ENCODE measurements at regions not wholly inside any gene's neighbourhood (a gene's known extent, or its start where the extent isn't known, plus 50 kb on each side); places are given as distances from the start of the nearest gene placed in this dataset.
"Not testable (repeated sequence)": the region's sequence is repeated elsewhere in the genome, so short reads cannot be mapped to it uniquely, and the experiment has no call there.

DNA sequence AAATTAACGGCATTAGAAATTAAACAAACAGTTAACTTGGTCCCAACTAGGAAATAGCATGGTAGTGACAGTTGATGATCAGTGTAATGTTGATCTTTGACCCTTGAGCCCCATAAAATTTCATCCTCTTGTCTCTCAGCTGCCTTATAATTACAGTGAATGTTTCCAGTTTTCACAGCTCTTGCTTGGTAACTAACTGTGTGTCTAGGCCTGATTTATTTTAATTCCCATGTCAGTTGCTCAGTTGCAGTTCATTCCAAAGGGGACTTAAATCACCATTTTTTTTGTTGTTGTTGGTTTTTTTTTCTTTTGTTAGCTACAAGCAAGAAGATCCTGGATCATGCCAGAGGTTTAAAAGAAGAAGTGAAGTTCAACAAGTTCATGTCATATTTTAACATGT is 1883.7 kb upstream of the FLRT2 start:
- no peak for FAIRE-seq
- no peak for DNase-seq (ENCODE audit: insufficient read length, low spot score)
- TF ChIP-seq POLR2A (IDR thresholded peaks at IDR 0.05; ENCODE audit: low read depth, low read length): no peak

DNA sequence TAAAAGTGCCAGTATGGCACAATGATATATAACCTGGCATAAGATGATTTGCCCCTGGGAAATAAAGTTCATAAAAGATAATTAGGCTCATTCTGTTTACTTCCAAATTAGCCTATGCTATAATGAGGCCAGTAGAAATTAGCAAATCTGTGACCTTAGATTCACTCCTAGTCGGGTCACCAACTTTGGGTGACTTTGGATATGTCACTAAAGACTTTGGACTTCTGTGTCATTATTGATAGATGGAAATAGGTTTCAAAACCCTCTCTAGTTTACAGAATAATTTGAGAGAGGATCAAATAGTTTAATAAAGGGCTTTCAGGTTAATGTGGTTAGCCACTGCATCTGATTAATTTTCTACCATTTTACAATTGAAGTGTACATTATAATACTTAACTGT is 1869.3 kb upstream of the FLRT2 start:
- TF ChIP-seq POLR2A (IDR thresholded peaks at IDR 0.05; ENCODE audit: low read depth, low read length): no peak
- FAIRE-seq: no peak
- DNase-seq (ENCODE audit: insufficient read length, low spot score): no peak

DNA sequence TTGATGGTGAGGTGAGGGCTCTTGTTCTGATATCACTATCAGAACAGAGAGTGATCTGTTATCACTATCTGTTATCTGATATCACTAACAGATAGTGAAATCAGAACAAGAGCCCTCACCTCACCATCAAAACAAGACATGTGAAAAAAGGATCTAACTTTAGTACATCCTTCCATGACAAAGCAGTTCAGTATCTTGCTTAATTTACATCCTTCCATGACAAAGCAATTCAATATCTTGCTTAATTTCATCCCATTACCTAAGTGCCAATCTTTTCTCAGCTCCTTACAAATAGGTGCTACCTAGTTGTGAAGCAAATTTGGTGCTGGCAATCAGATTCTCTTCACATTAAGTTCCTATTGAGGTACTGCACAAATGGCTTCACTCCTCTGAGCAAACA is 1865.6 kb upstream of the FLRT2 start:
- no peak for TF ChIP-seq POLR2A (IDR thresholded peaks at IDR 0.05; ENCODE audit: low read depth, low read length)
- DNase-seq (ENCODE audit: insufficient read length, low spot score) (no peak), FAIRE-seq (no peak)

DNA sequence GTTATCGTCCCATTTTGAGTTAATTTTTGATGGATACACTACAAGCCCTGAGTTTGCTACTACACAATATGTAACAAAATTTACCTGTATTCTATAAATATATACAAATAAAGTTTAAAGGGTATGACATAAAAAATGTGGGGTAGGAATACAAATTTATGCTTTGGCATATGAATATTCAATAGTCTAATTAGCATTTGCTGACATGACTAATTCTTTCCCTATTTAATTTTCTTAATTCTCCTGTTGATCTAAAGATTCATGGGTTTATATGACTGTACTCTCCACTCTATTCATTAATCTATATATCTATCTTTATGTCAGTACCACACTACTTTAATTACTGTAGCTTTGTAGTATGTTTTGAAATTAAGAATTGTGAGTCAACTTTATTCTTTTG is 1840.7 kb upstream of the FLRT2 start:
- no peak for FAIRE-seq
- DNase-seq (ENCODE audit: insufficient read length, low spot score): no peak
- no peak for TF ChIP-seq POLR2A (IDR thresholded peaks at IDR 0.05; ENCODE audit: low read depth, low read length)

DNA sequence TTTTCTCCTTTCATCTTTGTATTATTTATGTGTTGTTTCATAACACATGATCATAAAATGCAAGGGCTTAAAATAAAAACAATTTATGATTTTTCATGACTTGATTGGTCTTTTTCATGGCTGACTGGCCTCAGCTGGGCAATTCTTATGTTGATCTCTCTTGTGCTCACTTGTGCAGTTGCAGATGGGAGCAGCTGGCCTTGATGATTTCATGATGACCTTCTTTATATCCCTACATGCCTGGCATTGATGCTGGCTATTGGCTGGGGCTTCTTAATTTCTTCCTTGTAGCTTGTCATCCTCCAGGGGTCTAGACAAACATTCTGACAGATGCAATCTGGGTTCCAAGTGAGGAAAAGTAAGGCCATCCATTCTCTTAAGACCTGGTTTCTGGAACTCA is 1832.8 kb upstream of the FLRT2 start:
- DNase-seq (ENCODE audit: insufficient read length, low spot score) (no peak), FAIRE-seq (no peak)
- no peak for TF ChIP-seq POLR2A (IDR thresholded peaks at IDR 0.05; ENCODE audit: low read depth, low read length)

DNA sequence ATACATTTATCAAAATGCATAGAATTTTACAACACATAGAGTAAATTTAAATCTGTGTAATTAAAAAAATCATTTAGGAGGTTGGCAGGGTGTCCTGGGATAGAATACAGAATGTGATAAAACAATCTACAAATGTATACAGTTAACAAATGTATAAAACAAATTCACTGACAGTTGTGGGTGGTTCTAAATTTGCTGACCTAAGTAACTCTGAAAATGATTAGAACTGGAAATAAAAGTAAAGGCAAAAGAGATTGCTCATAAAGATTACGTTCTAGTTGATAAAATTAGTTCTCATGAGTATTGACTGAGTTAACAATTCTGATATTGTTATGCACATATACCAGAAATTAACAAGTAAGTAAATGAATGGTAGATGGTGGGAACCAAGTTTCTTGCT is 1827.3 kb upstream of the FLRT2 start:
- DNase-seq (ENCODE audit: insufficient read length, low spot score): no peak
- FAIRE-seq: no peak

DNA sequence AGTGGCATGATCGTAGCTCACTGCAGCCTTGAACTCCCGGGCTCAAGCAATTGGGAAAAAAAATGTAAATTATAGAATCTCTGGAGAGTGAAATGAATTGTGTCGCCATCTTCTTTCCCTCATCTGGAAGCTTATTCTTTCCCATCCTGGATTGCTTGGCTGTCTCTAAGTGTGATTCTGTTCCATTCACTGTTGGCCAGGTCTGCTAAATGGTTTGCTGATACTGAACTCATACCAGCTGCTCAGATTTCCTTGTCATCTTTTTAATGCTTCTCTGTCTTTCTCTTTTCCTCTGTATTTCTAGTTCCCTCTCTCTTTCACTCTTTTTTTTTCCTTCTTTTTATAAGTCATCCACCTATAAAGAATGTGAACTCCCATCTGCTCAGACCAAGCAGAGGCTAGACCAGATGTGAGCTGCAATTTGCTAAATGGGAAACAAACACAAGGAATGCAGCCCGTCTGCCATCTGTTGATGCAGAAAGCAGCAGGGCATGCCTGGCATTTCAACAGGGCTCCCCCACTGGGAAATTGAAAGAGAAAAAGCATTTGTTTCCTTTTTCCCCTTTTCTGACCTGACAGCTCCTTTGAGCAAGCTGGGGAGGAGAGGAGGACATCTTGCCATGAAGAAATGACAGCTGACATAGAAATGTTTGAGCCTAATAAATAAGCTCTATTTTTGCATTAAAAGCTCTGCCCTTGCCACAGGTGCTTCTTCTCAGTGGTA is 1823.6 kb upstream of the FLRT2 start:
- TF ChIP-seq POLR2A (IDR thresholded peaks at IDR 0.05; ENCODE audit: low read depth, low read length): no peak
- FAIRE-seq (no peak), DNase-seq (ENCODE audit: insufficient read length, low spot score) (no peak)

More for the DNA sequence above, 1827.3 kb upstream of the FLRT2 start:
- no peak for TF ChIP-seq POLR2A (IDR thresholded peaks at IDR 0.05; ENCODE audit: low read depth, low read length)

DNA sequence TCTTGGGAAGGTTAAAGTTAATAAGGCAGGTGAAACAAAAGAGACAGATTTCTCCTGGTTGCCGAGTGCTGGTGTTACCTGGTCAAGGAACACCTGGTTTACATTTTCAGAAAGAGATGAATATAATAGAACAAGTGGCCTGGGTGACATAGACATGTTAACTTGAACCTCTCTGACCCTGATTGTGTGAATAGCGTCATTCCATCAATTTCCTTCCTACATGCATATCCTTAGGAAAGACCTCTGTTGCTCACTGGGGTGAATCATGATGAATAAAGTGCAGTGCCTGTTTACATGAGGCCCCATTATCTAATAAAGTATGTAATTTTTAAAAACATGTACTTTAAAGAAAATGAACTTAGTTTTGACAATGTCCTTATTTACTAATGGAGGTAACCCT is 1822.9 kb upstream of the FLRT2 start:
- DNase-seq (ENCODE audit: insufficient read length, low spot score) (no peak), FAIRE-seq (no peak)
- no peak for TF ChIP-seq POLR2A (IDR thresholded peaks at IDR 0.05; ENCODE audit: low read depth, low read length)

DNA sequence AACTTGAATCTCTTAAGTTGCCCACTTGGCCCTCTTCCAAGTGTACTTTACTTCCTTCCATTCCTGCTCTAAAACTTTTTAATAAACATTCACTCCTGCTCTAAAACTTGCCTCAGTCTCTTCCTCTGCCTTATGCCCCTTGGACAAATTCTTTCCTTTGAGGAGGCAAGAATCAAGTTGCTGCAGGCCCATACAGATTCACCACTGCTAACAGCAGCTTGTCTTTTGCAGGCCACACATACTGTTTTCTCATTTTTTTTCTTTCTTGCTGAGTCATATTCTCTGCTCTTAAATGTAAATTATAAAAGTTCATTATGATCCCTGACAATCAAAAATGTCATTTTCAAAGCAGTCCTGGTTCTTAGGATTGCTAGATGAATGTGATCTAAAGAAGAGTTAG is 1820.8 kb upstream of the FLRT2 start:
- no peak for DNase-seq (ENCODE audit: insufficient read length, low spot score)
- no peak for TF ChIP-seq POLR2A (IDR thresholded peaks at IDR 0.05; ENCODE audit: low read depth, low read length)
- no peak for FAIRE-seq

DNA sequence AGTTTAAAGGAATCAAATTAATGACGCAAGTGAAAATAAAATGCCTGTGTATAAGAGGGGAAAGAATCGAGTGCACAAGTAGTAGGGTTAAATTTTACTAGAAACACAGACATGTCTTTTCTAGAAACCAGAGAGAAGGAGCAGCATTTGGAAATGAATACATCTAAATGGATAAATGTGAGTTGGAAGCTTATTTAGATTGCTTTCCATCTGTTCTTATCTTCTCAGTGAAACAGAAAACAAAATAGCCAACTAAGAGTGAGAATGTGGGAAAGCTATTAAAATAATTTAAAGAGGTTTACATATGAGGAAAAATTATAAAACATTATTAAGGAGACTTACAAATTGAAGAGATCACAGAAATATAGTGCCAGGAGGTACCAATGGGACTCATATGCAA is 1818.9 kb upstream of the FLRT2 start:
- no peak for TF ChIP-seq POLR2A (IDR thresholded peaks at IDR 0.05; ENCODE audit: low read depth, low read length)
- DNase-seq (ENCODE audit: insufficient read length, low spot score): no peak
- FAIRE-seq: no peak

DNA sequence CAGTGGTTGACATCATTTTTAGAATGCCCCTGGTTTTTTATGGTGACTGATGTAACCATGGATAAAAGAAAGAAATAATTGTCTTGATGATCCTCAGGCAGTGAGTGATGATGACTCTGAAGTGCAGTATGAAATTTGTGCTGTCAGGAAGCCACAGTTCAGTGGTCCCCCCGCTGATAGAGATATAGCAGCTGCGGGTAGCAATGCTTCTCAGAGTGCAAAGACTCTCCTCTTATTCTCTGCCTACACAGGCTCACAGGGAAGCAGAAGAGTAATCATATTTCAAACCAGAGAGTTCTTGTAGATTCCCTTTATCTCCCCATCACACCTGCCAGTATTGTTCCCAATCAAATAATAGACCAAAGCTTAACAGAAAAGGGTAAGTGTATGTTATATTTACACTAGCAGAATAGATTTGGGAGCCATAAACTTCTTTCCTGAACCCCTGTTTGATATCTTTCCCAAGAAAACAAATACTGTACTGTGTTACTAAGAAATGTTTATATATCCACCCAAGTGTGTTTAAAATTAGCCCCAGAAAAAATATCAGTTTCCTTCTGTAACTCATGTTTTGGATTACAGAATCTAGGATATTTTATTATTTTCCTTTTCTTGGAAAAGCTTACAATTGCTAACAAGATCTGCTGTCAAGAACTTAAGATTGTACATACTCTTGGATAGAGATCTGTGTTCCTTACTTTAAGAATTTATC is 1817.4 kb upstream of the FLRT2 start:
- no peak for DNase-seq (ENCODE audit: insufficient read length, low spot score)
- FAIRE-seq: no peak
- TF ChIP-seq POLR2A (IDR thresholded peaks at IDR 0.05; ENCODE audit: low read depth, low read length): no peak

DNA sequence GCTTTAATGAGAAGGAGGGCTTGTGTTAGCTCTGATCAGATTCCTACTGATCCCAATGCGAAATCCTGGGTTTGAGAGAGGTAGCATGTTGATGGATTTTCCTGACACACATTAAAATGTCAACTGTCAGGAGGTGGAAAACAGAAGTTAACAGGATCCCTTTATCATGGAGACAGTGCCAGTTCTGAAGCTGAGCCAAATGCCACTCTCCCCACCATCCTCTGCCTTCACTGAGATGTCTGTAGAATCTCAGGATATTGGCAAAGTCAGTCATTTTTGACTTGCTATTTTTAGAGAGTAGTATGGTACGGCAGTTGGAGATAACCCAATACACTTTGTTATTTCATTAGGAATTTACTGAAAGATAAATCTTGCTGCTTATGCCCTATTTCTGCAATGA is 1816.2 kb upstream of the FLRT2 start:
- FAIRE-seq (no peak), DNase-seq (ENCODE audit: insufficient read length, low spot score) (no peak)
- TF ChIP-seq POLR2A (IDR thresholded peaks at IDR 0.05; ENCODE audit: low read depth, low read length): no peak

DNA sequence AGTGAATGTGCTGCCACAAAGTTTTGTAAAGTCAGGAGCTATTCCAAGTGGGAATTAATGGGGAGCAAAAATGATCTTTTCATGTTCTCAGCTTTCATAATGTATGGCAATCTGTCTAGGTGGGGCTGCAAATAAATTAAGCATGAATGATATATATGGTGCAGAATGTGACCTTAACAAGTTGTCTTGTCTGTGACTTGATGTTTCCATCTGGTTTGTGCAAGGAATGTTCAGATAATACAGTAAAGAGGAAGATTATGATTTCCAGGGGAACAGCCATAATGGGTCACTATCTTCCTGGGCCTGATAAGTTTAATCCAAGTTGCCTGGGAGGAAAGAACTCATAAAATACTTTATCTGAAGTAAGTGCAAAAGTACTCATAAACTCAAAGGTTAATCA is 1815.8 kb upstream of the FLRT2 start:
- TF ChIP-seq POLR2A (IDR thresholded peaks at IDR 0.05; ENCODE audit: low read depth, low read length): no peak
- DNase-seq (ENCODE audit: insufficient read length, low spot score) (no peak), FAIRE-seq (no peak)

DNA sequence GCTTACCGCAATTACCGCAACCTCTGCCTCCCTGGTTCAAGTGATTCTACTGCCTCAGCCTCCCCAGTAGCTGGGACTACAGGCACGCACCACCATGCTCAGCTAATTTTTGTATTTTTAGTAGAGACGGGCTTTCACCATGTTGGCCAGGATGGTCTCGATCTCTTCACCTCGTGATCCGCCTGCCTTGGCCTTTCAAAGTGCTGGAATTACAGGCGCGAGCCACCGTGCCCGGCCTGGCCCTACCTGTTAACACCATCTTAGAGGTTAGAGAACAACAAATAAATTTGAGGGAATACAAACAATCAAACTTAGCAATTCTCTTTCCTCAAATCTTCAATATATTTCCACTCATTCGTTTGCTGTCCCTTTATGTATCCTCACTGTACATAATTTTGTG is 1810.5 kb upstream of the FLRT2 start:
- not testable (repeated sequence) for FAIRE-seq; DNase-seq (ENCODE audit: insufficient read length, low spot score)

DNA sequence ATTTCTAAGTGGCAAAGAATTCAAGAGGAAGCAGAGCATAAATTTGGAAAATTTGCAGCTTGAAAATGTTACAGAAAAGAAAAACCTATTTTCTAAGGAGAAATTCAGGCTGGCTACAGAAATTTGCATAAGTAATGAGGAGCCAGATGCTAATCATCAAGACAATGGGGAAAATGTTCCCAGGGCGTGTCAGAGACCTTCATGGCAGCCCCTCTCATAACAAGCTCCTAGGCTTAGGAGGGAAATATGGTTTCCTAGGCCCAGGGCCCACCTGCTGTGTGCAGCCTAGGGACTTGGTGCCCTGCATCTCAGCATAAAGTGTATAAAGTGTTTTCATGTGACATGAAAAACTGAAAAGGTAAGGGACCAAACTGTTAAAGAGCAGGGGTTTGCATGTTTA is 1796.3 kb upstream of the FLRT2 start:
- no peak for FAIRE-seq
- no peak for TF ChIP-seq POLR2A (IDR thresholded peaks at IDR 0.05; ENCODE audit: low read depth, low read length)
- DNase-seq (ENCODE audit: insufficient read length, low spot score): no peak

Data from H54 (cell line).